ENCODE measurements at regions not wholly inside any gene's neighbourhood (a gene's known extent, or its start where the extent isn't known, plus 50 kb on each side); places are given as distances from the start of the nearest gene placed in this dataset.

GRCh38 chr5:107243220-107243579 is 427.5 kb downstream of the EFNA5 start:
- TF ChIP-seq MAX (IDR thresholded peaks at IDR 0.05) (no peak), CTCF (IDR thresholded peaks at IDR 0.05; ENCODE audit: low read depth, low read length, missing input control) (no peak), RXRA (IDR thresholded peaks at IDR 0.05) (no peak), JUND (IDR thresholded peaks at IDR 0.05) (no peak), EGR1 (IDR thresholded peaks at IDR 0.05; ENCODE audit: low read depth in 2 of 2) (no peak), ATF3 (IDR thresholded peaks at IDR 0.05) (no peak), GABPA (IDR thresholded peaks at IDR 0.05 in 1 of 2, conservative IDR thresholded peaks at IDR 0.05 in 1 of 2) (no peak), YY1 (IDR thresholded peaks at IDR 0.05) (no peak), FOXA1 (IDR thresholded peaks at IDR 0.05) (no peak), SP1 (IDR thresholded peaks at IDR 0.05) (no peak), REST (IDR thresholded peaks at IDR 0.05) (no peak), RAD21 (IDR thresholded peaks at IDR 0.05) (no peak)

Data from liver (tissue), 3 donors.